Ishikawa (cell line): ENCODE measurements at regions not wholly inside any gene's neighbourhood (a gene's known extent, or its start where the extent isn't known, plus 50 kb on each side); places are given as distances from the start of the nearest gene placed in this dataset.

ENCODE experiments used
- MAX ChIP-seq: IDR thresholded peaks from 2 replicates; pipeline ENCODE4 v1.6.1; 2012
- REST ChIP-seq: IDR thresholded peaks from 2 replicates; pipeline ENCODE4 v1.6.1; 2012; ENCODE audit warnings: low read depth, mild to moderate bottlenecking
- TCF12 ChIP-seq: IDR thresholded peaks from 2 replicates; pipeline ENCODE4 v1.6.1; 2012; ENCODE audit warnings: low read depth
- USF1 ChIP-seq: IDR thresholded peaks from 2 replicates; pipeline ENCODE4 v1.6.1; 2012

GRCh38 chr6:33935439-33936080, 131.8 kb upstream of the MLN start:
- TF ChIP-seq MAX, result no peak
- TF ChIP-seq TCF12, result no peak
- no peak for TF ChIP-seq REST
- TF ChIP-seq USF1, result no peak
